H9 (cell line): ENCODE measurements at regions not wholly inside any gene's neighbourhood (a gene's known extent, or its start where the extent isn't known, plus 50 kb on each side); places are given as distances from the start of the nearest gene placed in this dataset.

Experiments used
- DNase-seq: peaks from one replicate; pipeline ENCODE4 v3.0.0-alpha.2; 2017
- H2AFZ ChIP-seq: one replicate; pipeline ENCODE4 v1.6.1; 2013; ENCODE audit warnings: mild to moderate bottlenecking, low read length, control low read depth, moderate library complexity
- H2AK5ac ChIP-seq: 2 replicates; pipeline ENCODE4 v1.6.1; 2013; ENCODE audit warnings: low read length, control low read depth, mixed read lengths; ENCODE audit not compliant: insufficient read length
- H2BK120ac ChIP-seq: one replicate; pipeline ENCODE4 v1.6.1; 2013; ENCODE audit warnings: low read depth, mild to moderate bottlenecking, low read length, control low read depth, inconsistent platforms; ENCODE audit not compliant: poor library complexity, severe bottlenecking
- H2BK12ac ChIP-seq: 2 replicates; pipeline ENCODE4 v1.6.1; 2013; ENCODE audit warnings: low read length, control low read depth, mixed read lengths, low read depth; ENCODE audit not compliant: insufficient read length
- H2BK15ac ChIP-seq: 2 replicates; pipeline ENCODE4 v1.6.1; 2013; ENCODE audit warnings: low read depth, low read length, control low read depth
- H2BK20ac ChIP-seq: one replicate; pipeline ENCODE4 v1.6.1; 2013; ENCODE audit warnings: low read depth, mild to moderate bottlenecking, low read length, control low read depth, inconsistent platforms; ENCODE audit not compliant: poor library complexity, severe bottlenecking
- H2BK5ac ChIP-seq: 2 replicates; pipeline ENCODE4 v1.6.1; 2013; ENCODE audit warnings: low read length, control low read depth, mixed read lengths; ENCODE audit not compliant: insufficient read length
- H3K14ac ChIP-seq: 2 replicates; pipeline ENCODE4 v1.6.1; 2013; ENCODE audit warnings: low read length, control low read depth; ENCODE audit not compliant: insufficient read depth
- H3K18ac ChIP-seq: 2 replicates; pipeline ENCODE4 v1.6.1; 2013; ENCODE audit warnings: low read depth, mild to moderate bottlenecking, mixed read lengths, low read length, control low read depth; ENCODE audit not compliant: insufficient read length
- H3K23ac ChIP-seq: 2 replicates; pipeline ENCODE4 v1.6.1; 2013; ENCODE audit warnings: low read length, control low read depth, mixed read lengths, low read depth; ENCODE audit not compliant: insufficient read length
- H3K23me2 ChIP-seq: 2 replicates; pipeline ENCODE4 v1.6.1; 2013; ENCODE audit warnings: low read depth, mild to moderate bottlenecking, mixed read lengths, low read length, control low read depth; ENCODE audit not compliant: insufficient read length, poor library complexity, severe bottlenecking
- H3K27ac ChIP-seq: 2 replicates; pipeline ENCODE4 v1.5.1; 2013; ENCODE audit warnings: low read length, control low read depth, mixed read lengths, low read depth; ENCODE audit not compliant: insufficient read length
- H3K27me3 ChIP-seq: 2 replicates; pipeline ENCODE4 v1.6.1; 2013; ENCODE audit warnings: low read length, control low read depth, inconsistent platforms; ENCODE audit not compliant: insufficient read depth
- H3K4ac ChIP-seq: 2 replicates; pipeline ENCODE4 v1.6.1; 2013; ENCODE audit warnings: low read depth, mild to moderate bottlenecking, control low read depth, inconsistent platforms, low read length, moderate library complexity
- H3K4me1 ChIP-seq: 2 replicates; pipeline ENCODE4 v1.6.1; 2013; ENCODE audit warnings: low read length, control low read depth, inconsistent platforms; ENCODE audit not compliant: insufficient read depth
- H3K4me2 ChIP-seq: 2 replicates; pipeline ENCODE4 v1.6.1; 2013; ENCODE audit warnings: low read length, control low read depth, mixed read lengths; ENCODE audit not compliant: insufficient read length, insufficient read depth
- H3K56ac ChIP-seq: 2 replicates; pipeline ENCODE4 v1.6.1; 2013; ENCODE audit warnings: low read depth, mild to moderate bottlenecking, mixed read lengths, low read length, control low read depth; ENCODE audit not compliant: insufficient read length
- H3K79me1 ChIP-seq: 2 replicates; pipeline ENCODE4 v1.6.1; 2013; ENCODE audit warnings: low read depth, mild to moderate bottlenecking, moderate library complexity, low read length, control low read depth, inconsistent platforms; ENCODE audit not compliant: insufficient read depth, poor library complexity, severe bottlenecking
- H3K79me2 ChIP-seq: 2 replicates; pipeline ENCODE4 v1.6.1; 2013; ENCODE audit warnings: low read length, control low read depth, inconsistent platforms; ENCODE audit not compliant: insufficient read depth
- H3K9ac ChIP-seq: 2 replicates; pipeline ENCODE4 v1.6.1; 2013; ENCODE audit warnings: low read length, control low read depth, mixed read lengths; ENCODE audit not compliant: insufficient read length; ENCODE audit errors: extremely low read depth
- H3K9me3 ChIP-seq: one replicate; pipeline ENCODE4 v1.6.1; 2013; ENCODE audit warnings: low read depth, low read length, inconsistent platforms; ENCODE audit not compliant: control insufficient read depth
- H3T11ph ChIP-seq: one replicate; pipeline ENCODE4 v1.6.1; 2013; ENCODE audit warnings: mild to moderate bottlenecking, low read length, control low read depth, inconsistent platforms
- H4K20me1 ChIP-seq: one replicate; pipeline ENCODE4 v1.6.1; 2013; ENCODE audit not compliant: control insufficient read depth, insufficient read length, insufficient read depth
- H4K5ac ChIP-seq: 2 replicates; pipeline ENCODE4 v1.6.1; 2013; ENCODE audit warnings: low read depth, mild to moderate bottlenecking, mixed read lengths, low read length, control low read depth; ENCODE audit not compliant: insufficient read length
- H4K8ac ChIP-seq: replicated peaks from 2 replicates; pipeline ENCODE4 v1.6.1; 2013; ENCODE audit warnings: low read length, control low read depth, mixed read lengths, low read depth; ENCODE audit not compliant: insufficient read length
- H4K91ac ChIP-seq: 2 replicates; pipeline ENCODE4 v1.6.1; 2013; ENCODE audit warnings: low read depth, mild to moderate bottlenecking, moderate library complexity, mixed read lengths, low read length, control low read depth; ENCODE audit not compliant: insufficient read length
- H3K27ac Mint-ChIP-seq, 3 experiments: 2 replicates in 2 of 3; 3 replicates in 1 of 3; pipeline ENCODE4 v1.8.0; 2020 to 2021; ENCODE audit warnings: mixed read lengths in 3 of 3, mild to moderate bottlenecking in 1 of 3, moderate library complexity in 1 of 3
- H3K27me3 Mint-ChIP-seq: 2 replicates; pipeline ENCODE4 v1.8.0; 2021; ENCODE audit warnings: low read depth, mild to moderate bottlenecking, moderate library complexity, mixed read lengths
- H3K36me3 Mint-ChIP-seq, 3 experiments: 2 replicates in 2 of 3; 3 replicates in 1 of 3; pipeline ENCODE4 v1.8.0; 2020 to 2021; ENCODE audit warnings: low read depth in 3 of 3, mixed read lengths in 3 of 3; ENCODE audit not compliant: insufficient read depth in 1 of 3
- H3K4me1 Mint-ChIP-seq, 2 experiments: 2 replicates each; pipeline ENCODE4 v1.8.0; 2020; ENCODE audit warnings: mixed read lengths in 2 of 2
- H3K4me3 Mint-ChIP-seq, 2 experiments: 2 replicates in 1 of 2; 3 replicates in 1 of 2; pipeline ENCODE4 v1.8.0; 2020 to 2021; ENCODE audit warnings: mild to moderate bottlenecking in 2 of 2, mixed read lengths in 2 of 2, moderate library complexity in 1 of 2
- H3K9me3 Mint-ChIP-seq, 2 experiments: 2 replicates in 1 of 2; 3 replicates in 1 of 2; pipeline ENCODE4 v1.8.0; 2020; ENCODE audit warnings: mild to moderate bottlenecking in 2 of 2, mixed read lengths in 2 of 2, moderate library complexity in 1 of 2
- WGBS: extraction: QIAGEN DNeasy Blood & Tissue Kit; methylation state at CpG from one replicate; pipeline ENCODE4 v1.1.7; 2013; ENCODE audit warnings: missing lambda C conversion rate, low lambda C conversion rate, mixed read lengths; ENCODE audit not compliant: insufficient read length; ENCODE audit errors: extremely low coverage; 5-methylcytosine and 5-hydroxymethylcytosine counted together
- TF ChIP-seq, protein P1 (sequence below): fragments of 200-600 bp; sonication (generic); conservative IDR thresholded peaks from 3 replicates; pipeline ENCODE4 v1.8.0; 2021; ENCODE audit warnings: antibody characterized with exemption, mild to moderate bottlenecking

DNA sequence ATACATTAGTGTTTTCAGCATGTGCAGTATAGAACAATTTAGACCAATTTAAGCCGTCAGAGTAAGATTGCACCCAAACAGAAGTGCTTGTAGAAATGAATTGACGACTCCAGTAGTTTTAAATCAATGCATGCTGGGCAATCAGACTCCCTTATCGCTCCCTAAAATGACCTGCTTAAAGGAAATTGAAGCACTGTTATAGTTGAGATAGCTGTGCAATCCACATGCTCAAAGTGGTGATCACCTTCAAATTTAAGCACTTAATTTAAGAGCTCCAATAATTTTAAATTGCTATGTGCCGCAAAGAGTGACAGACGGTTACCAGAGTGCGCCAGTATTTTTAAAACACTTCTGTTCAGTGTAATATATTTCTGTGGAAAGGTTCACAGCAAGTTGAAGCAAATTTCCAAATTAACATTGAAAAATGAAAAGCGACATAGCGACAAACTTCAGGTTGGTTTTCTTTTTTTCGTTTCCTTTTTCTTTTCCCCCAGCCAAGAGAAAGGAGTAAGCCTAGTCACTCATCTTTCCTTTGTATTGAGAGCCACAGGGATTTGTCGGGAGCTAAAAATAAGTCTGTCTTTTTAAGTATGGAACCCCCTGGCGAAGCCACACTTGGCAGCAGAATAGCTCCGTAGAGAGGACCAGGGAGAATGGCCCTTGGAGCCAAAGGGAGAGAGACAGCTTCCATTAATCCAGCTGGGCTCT lies 436.4 kb upstream of the RBMS3 start:
- no peak overlapping the region for H2BK5ac ChIP-seq
- no peak overlapping the region for H2BK120ac ChIP-seq
- H3K4me1 ChIP-seq, result no peaks in the 10 kb centered on the region; the same call in 1 of the 2 replicates
- no peak overlapping the region for H4K91ac ChIP-seq
- no CpG with 5 or more reads among the region's 12 CpGs for WGBS
- no peak overlapping the region for H2AK5ac ChIP-seq
- H2BK12ac ChIP-seq, result no peak overlapping the region
- H3K4me3 Mint-ChIP-seq, result no peak overlapping the region
- H3K23ac ChIP-seq, result no peak overlapping the region
- H3K36me3 Mint-ChIP-seq, result no peaks in the 10 kb centered on the region
- no peaks in the 10 kb centered on the region for H3K79me2 ChIP-seq
- no peak overlapping the region for H4K8ac ChIP-seq
- no peak overlapping the region for H3K4me2 ChIP-seq
- no peaks in the 10 kb centered on the region; the same call in none of the 2 replicates for H3K27me3 Mint-ChIP-seq
- no peak overlapping the region for H2BK15ac ChIP-seq
- H4K5ac ChIP-seq, result no peak overlapping the region
- H3K56ac ChIP-seq, result no peak overlapping the region
- H2BK20ac ChIP-seq, result no peak overlapping the region
- H3K27ac Mint-ChIP-seq, result no peak overlapping the region
- no peaks in the 10 kb centered on the region for H3K27me3 ChIP-seq
- no peak overlapping the region for H2AFZ ChIP-seq
- no peak overlapping the region for H3T11ph ChIP-seq
- TF ChIP-seq, protein P1, sequence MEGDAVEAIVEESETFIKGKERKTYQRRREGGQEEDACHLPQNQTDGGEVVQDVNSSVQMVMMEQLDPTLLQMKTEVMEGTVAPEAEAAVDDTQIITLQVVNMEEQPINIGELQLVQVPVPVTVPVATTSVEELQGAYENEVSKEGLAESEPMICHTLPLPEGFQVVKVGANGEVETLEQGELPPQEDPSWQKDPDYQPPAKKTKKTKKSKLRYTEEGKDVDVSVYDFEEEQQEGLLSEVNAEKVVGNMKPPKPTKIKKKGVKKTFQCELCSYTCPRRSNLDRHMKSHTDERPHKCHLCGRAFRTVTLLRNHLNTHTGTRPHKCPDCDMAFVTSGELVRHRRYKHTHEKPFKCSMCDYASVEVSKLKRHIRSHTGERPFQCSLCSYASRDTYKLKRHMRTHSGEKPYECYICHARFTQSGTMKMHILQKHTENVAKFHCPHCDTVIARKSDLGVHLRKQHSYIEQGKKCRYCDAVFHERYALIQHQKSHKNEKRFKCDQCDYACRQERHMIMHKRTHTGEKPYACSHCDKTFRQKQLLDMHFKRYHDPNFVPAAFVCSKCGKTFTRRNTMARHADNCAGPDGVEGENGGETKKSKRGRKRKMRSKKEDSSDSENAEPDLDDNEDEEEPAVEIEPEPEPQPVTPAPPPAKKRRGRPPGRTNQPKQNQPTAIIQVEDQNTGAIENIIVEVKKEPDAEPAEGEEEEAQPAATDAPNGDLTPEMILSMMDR, result no peak
- no peak overlapping the region for H3K27ac ChIP-seq
- no peaks in the 10 kb centered on the region for H3K9me3 Mint-ChIP-seq
- no peak overlapping the region for H3K18ac ChIP-seq
- H3K23me2 ChIP-seq, result no peaks in the 10 kb centered on the region
- no peak overlapping the region for H3K9ac ChIP-seq
- peaks cover 14 to 19% of the 10 kb centered on the region in 2 experiments for H3K4me1 Mint-ChIP-seq
- no peaks in the 10 kb centered on the region for H3K79me1 ChIP-seq
- H4K20me1 ChIP-seq, result no peaks in the 10 kb centered on the region
- no peaks in the 10 kb centered on the region for H3K9me3 ChIP-seq
- DNase-seq, result no peak
- H3K4ac ChIP-seq, result no peak overlapping the region
- H3K14ac ChIP-seq, result no peak overlapping the region
